Choroid plexus epithelial cell (primary cell): ENCODE measurements at regions not wholly inside any gene's neighbourhood (a gene's known extent, or its start where the extent isn't known, plus 50 kb on each side); places are given as distances from the start of the nearest gene placed in this dataset.
"Not testable (repeated sequence)": the region's sequence is repeated elsewhere in the genome, so short reads cannot be mapped to it uniquely, and the experiment has no call there.

Source experiments
- DNase-seq: peaks from one replicate; pipeline ENCODE4 v3.0.0-alpha.2; 2010; ENCODE audit warnings: low read depth
- H3K4me3 ChIP-seq: 2 replicates; pipeline ENCODE4 v1.5.1; 2011; ENCODE audit warnings: low read depth, mild to moderate bottlenecking, control low read depth, low read length, moderate library complexity
- TF ChIP-seq, protein P1 (sequence below): conservative IDR thresholded peaks from 2 replicates; pipeline ENCODE4 v1.5.1; 2011; ENCODE audit warnings: low read depth, mild to moderate bottlenecking, control low read depth, inconsistent platforms, low read length, moderate library complexity

DNA sequence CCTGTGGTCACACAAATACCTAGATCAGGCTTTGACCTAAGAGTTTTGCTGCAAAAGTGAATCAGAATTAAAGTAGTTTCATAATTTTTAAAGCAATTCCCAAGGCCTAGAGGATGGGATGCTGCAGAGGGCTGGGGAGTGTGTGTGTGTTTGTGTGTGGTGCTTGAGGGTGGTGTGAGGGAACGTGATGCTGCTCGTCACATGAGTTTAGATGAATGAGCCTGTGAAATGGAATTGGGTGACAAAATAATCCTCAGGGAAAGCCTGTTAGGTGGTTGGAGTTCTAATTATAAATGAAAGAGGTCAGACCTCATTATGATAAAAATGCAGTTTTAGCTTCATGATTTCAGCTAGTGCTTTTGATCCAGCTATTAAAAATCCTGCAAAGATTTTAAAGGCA, 87.5 kb upstream of the TMEM170B start:
- DNase-seq = no peak
- TF ChIP-seq, protein P1, sequence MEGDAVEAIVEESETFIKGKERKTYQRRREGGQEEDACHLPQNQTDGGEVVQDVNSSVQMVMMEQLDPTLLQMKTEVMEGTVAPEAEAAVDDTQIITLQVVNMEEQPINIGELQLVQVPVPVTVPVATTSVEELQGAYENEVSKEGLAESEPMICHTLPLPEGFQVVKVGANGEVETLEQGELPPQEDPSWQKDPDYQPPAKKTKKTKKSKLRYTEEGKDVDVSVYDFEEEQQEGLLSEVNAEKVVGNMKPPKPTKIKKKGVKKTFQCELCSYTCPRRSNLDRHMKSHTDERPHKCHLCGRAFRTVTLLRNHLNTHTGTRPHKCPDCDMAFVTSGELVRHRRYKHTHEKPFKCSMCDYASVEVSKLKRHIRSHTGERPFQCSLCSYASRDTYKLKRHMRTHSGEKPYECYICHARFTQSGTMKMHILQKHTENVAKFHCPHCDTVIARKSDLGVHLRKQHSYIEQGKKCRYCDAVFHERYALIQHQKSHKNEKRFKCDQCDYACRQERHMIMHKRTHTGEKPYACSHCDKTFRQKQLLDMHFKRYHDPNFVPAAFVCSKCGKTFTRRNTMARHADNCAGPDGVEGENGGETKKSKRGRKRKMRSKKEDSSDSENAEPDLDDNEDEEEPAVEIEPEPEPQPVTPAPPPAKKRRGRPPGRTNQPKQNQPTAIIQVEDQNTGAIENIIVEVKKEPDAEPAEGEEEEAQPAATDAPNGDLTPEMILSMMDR = no peak
- H3K4me3 ChIP-seq = no peak overlapping the region

DNA sequence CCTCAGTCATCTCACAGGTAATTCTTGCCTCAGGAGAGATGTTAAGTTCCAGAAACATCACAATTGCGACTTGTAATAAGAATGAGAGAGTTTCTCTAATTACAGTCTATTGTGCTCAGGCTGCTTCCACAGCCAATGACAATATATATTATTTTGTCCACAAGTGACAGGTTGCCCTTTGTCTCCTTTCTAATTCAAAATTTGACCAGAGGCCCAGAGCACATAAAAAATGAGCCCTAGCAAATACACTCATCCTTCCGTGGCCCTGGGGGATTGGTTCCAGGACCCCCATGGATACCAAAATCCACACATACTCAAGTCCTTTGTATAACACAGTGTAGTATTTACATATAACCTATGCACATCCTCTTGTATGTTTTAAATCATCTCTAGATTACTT, 88.1 kb upstream of the TMEM170B start:
- H3K4me3 ChIP-seq = no peak overlapping the region
- TF ChIP-seq, protein P1 = no peak
- no peak for DNase-seq

DNA sequence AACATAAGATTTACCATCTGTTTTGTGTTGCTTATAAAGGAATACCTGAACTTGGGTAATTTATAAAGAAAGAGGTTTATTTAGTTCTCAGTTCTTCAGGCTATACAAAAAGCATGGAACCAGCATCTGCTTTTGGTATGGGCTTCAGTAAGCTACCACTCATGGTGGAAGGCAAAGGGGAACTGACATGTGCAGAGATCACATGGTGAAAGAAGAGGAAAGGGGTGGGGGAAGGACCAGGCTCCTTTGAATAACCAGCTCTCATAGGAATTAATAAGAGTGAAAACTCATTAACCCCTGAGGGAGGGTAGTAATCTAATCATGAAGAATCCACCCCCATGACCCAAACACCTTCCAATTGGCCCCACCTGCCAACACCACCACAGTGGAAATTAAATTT, 89.5 kb upstream of the TMEM170B start:
- TF ChIP-seq, protein P1 = no peak
- DNase-seq = no peak
- no peak overlapping the region for H3K4me3 ChIP-seq

DNA sequence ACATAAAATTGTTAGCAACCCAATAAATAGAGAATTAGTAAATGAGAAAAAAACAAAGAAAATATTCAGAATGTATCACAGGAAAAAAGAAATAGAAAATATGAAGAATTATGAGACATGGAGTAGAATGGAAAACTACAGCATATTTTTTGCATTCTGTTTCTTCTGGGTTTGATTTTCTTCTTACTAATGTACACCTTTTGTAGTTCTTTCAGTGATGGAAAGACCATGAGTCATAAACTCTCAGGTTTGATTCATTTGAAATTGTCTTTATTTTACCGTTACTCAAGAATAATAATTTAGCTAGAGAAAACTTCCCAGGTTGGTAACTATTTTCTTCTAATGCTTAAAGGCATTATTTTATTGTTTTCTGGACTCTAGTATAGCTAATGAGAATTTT, 90.3 kb upstream of the TMEM170B start:
- no peak overlapping the region for H3K4me3 ChIP-seq
- TF ChIP-seq, protein P1 = no peak
- DNase-seq = no peak

DNA sequence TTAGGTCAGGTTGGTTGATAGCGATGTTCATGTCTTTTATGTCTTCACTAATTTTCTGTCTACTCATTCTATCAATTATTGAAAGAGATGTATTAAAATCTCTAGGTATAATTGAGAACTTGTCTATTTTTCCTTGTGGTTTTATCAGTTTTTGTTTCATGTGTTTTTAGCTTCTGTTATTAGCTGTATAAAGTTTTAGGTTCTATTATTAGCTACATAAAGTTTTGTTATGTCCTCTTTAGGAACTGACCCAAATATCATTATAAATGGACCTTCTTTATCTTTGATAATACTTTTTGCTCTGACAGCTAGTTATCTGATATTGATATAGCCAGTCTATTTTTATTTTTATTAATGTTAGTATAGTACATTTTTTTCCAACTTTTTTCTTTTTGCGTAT, 92.4 kb upstream of the TMEM170B start:
- H3K4me3 ChIP-seq = no peak overlapping the region
- TF ChIP-seq, protein P1 = no peak
- DNase-seq = no peak

DNA sequence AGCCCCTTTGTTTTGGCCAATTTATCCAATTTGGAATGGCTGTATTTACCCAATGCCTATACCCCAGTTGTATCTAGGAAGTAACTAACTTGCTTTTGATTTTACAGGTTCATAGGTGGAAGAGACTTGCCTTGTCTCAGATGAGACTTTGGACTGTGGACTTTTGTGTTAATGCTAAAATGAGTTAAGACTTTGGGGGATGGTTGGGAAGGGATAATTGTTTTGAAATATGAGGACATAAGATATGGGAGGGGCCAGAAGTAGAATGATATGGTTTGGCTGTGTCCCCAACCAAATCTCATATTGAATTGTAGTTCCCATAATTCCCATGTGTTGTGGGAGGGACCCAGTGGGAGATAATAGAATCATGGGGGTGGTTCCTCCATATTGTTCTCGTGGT, 94.4 kb upstream of the TMEM170B start:
- H3K4me3 ChIP-seq, DNase-seq: not testable (repeated sequence)

DNA sequence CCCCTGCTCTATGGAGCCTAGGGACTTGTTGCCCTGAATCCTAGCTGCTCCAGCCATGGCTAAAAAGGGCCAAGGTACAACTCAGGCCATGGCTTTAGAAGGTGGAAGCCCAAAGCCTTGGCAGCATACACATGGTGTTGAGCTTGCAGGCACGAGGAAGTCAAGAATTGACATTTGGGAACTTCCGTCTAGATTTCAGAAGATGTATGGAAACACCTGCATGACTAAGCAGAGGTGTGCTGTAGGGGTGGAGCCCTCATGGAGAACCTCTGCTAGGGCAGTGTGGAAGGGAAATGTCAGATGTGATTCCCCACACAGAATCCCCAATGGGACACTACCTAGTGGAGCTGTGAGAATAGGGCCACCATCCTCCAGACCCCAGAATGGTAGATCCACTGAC, 95.1 kb upstream of the TMEM170B start:
- no peak for DNase-seq
- TF ChIP-seq, protein P1 = no peak
- H3K4me3 ChIP-seq = no peak overlapping the region

DNA sequence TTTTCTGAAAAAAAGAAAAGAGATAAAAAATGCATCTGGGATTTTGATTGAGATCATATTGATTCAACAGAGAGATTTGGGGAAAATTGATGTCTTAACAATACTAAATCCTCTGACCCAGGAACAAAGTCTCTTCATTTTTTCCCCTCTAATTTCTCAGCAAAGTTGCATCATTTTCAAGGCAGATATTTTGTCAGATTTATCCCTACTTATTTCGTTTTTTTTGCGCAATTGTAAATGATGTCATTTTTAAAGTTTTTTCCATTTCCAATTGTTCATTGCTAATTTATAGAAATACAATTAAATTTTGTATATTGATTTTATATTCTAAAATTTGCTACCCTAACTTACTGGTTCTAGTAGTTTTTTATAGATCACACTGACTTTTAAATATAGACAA, 97.7 kb upstream of the TMEM170B start:
- no peak for DNase-seq
- H3K4me3 ChIP-seq = no peak overlapping the region
- TF ChIP-seq, protein P1 = no peak
